Endodermal cell (in vitro differentiated cells): ENCODE measurements at regions not wholly inside any gene's neighbourhood (a gene's known extent, or its start where the extent isn't known, plus 50 kb on each side); places are given as distances from the start of the nearest gene placed in this dataset.

Experiments used
- DNase-seq: peaks from one replicate; pipeline ENCODE4 v3.0.0-alpha.2; 2017
- H3K27ac ChIP-seq: 2 replicates; pipeline ENCODE4 v1.5.1; 2013; ENCODE audit warnings: mild to moderate bottlenecking, low read depth, low read length, moderate library complexity
- H3K27me3 ChIP-seq: 2 replicates; pipeline ENCODE4 v1.6.1; 2013; ENCODE audit warnings: mild to moderate bottlenecking, low read length, moderate library complexity; ENCODE audit not compliant: insufficient read depth, control insufficient read depth, poor library complexity, severe bottlenecking
- H3K36me3 ChIP-seq: 2 replicates; pipeline ENCODE4 v1.7.0; 2013; ENCODE audit warnings: mild to moderate bottlenecking, low read length, moderate library complexity; ENCODE audit not compliant: control insufficient read depth, insufficient read depth
- H3K4me1 ChIP-seq: one replicate; pipeline ENCODE4 v1.7.0; 2013; ENCODE audit warnings: low read length; ENCODE audit not compliant: control insufficient read depth, insufficient read depth
- H3K4me3 ChIP-seq: 2 replicates; pipeline ENCODE4 v1.5.1; 2013; ENCODE audit warnings: mild to moderate bottlenecking, low read length, moderate library complexity
- H3K9ac ChIP-seq: 2 replicates; pipeline ENCODE4 v1.6.1; 2013; ENCODE audit warnings: mild to moderate bottlenecking, low read length, moderate library complexity; ENCODE audit not compliant: poor library complexity, severe bottlenecking; ENCODE audit errors: extremely low read depth
- H3K9me3 ChIP-seq: 2 replicates; pipeline ENCODE4 v1.6.1; 2013; ENCODE audit warnings: mild to moderate bottlenecking, low read length, moderate library complexity; ENCODE audit not compliant: control insufficient read depth
- H3K27ac Mint-ChIP-seq: 2 replicates; pipeline ENCODE4 v1.8.0; 2020; ENCODE audit warnings: mixed read lengths
- H3K27me3 Mint-ChIP-seq: 2 replicates; pipeline ENCODE4 v1.8.0; 2021; ENCODE audit warnings: mild to moderate bottlenecking, mixed read lengths; ENCODE audit not compliant: insufficient read depth
- H3K36me3 Mint-ChIP-seq: 2 replicates; pipeline ENCODE4 v1.8.0; 2020; ENCODE audit warnings: low read depth, mixed read lengths
- H3K4me1 Mint-ChIP-seq: 2 replicates; pipeline ENCODE4 v1.8.0; 2020; ENCODE audit warnings: mixed read lengths
- H3K4me3 Mint-ChIP-seq: 2 replicates; pipeline ENCODE4 v1.8.0; 2020; ENCODE audit warnings: mild to moderate bottlenecking, moderate library complexity, mixed read lengths
- H3K9me3 Mint-ChIP-seq: 2 replicates; pipeline ENCODE4 v1.8.0; 2020; ENCODE audit warnings: mild to moderate bottlenecking, mixed read lengths
- WGBS, 2 experiments: methylation state at CpG; one replicate each; pipeline versions ENCODE4 v1.1.5 to v1.1.7; 2013; ENCODE audit warnings: missing lambda C conversion rate in 2 of 2, mixed read lengths in 1 of 2; ENCODE audit not compliant: insufficient coverage in 1 of 2, insufficient read length in 1 of 2; 5-methylcytosine and 5-hydroxymethylcytosine counted together
- TF ChIP-seq, protein P1 (sequence below): fragments of 200-600 bp; sonication (generic); conservative IDR thresholded peaks from 2 replicates; pipeline ENCODE4 v1.5.0; 2021; ENCODE audit warnings: antibody characterized with exemption, mild to moderate bottlenecking

- H3K4me3 Mint-ChIP-seq, result no peak overlapping the region
Measured at GRCh38 chr2:144137272-144137671, 382.6 kb downstream of the ZEB2 start.

GRCh38 chr2:144136297-144137010 lies 383.5 kb downstream of the ZEB2 start:
- Mint-ChIP-seq H3K27ac (no peak overlapping the region), H3K9me3 (no peaks in the 10 kb centered on the region), H3K27me3 (peaks cover 54% of the 10 kb centered on the region), H3K4me1 (peaks cover 15% of the 10 kb centered on the region), H3K4me3 (no peak overlapping the region), H3K36me3 (peaks cover 2% of the 10 kb centered on the region)
- Histone ChIP-seq H3K36me3 (no peaks in the 10 kb centered on the region), H3K27ac (no peak overlapping the region), H3K4me3 (no peak overlapping the region), H3K9ac (no peak overlapping the region), H3K4me1 (no peaks in the 10 kb centered on the region), H3K9me3 (no peaks in the 10 kb centered on the region), H3K27me3 (peaks cover 14% of the 10 kb centered on the region)
- DNase-seq, result no peak
- TF ChIP-seq, protein P1, sequence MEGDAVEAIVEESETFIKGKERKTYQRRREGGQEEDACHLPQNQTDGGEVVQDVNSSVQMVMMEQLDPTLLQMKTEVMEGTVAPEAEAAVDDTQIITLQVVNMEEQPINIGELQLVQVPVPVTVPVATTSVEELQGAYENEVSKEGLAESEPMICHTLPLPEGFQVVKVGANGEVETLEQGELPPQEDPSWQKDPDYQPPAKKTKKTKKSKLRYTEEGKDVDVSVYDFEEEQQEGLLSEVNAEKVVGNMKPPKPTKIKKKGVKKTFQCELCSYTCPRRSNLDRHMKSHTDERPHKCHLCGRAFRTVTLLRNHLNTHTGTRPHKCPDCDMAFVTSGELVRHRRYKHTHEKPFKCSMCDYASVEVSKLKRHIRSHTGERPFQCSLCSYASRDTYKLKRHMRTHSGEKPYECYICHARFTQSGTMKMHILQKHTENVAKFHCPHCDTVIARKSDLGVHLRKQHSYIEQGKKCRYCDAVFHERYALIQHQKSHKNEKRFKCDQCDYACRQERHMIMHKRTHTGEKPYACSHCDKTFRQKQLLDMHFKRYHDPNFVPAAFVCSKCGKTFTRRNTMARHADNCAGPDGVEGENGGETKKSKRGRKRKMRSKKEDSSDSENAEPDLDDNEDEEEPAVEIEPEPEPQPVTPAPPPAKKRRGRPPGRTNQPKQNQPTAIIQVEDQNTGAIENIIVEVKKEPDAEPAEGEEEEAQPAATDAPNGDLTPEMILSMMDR, result no peak
- WGBS, 2 experiments, result 89 to 94% methylated on average over 3 to 4 of the region's 4 CpGs

More at GRCh38 chr2:144137272-144137671, 382.6 kb downstream of the ZEB2 start:
- no peak overlapping the region for H3K9ac ChIP-seq
- H3K36me3 ChIP-seq, result no peaks in the 10 kb centered on the region
- peaks cover 14% of the 10 kb centered on the region for H3K27me3 ChIP-seq
- no peak overlapping the region for H3K27ac Mint-ChIP-seq
- no peak overlapping the region for H3K27ac ChIP-seq
- peaks cover 2% of the 10 kb centered on the region for H3K36me3 Mint-ChIP-seq
- peaks cover 15% of the 10 kb centered on the region for H3K4me1 Mint-ChIP-seq
- no peak overlapping the region for H3K4me3 ChIP-seq
- TF ChIP-seq, protein P1, result no peak
- DNase-seq, result no peak
- no peaks in the 10 kb centered on the region for H3K4me1 ChIP-seq
- WGBS, 2 experiments, result 86% methylated on average over 1 of the region's 1 CpG; no CpG with 5 or more reads in 1 of the 2 experiments
- no peaks in the 10 kb centered on the region for H3K9me3 Mint-ChIP-seq
- peaks cover 48% of the 10 kb centered on the region for H3K27me3 Mint-ChIP-seq
- no peaks in the 10 kb centered on the region for H3K9me3 ChIP-seq

GRCh38 chr2:144133936-144134665 lies 385.8 kb downstream of the ZEB2 start:
- H3K27ac Mint-ChIP-seq, result no peak overlapping the region
- no peak for DNase-seq
- TF ChIP-seq, protein P1, result no peak
- H3K27me3 ChIP-seq, result peaks cover 14% of the 10 kb centered on the region
- H3K27me3 Mint-ChIP-seq, result peaks cover 61% of the 10 kb centered on the region
- H3K9me3 Mint-ChIP-seq, result no peaks in the 10 kb centered on the region
- H3K4me3 Mint-ChIP-seq, result no peak overlapping the region
- H3K36me3 ChIP-seq, result no peaks in the 10 kb centered on the region
- no peak overlapping the region for H3K9ac ChIP-seq
- no peaks in the 10 kb centered on the region for H3K9me3 ChIP-seq
- 46 to 59% methylated on average over 5 to 7 of the region's 7 CpGs for WGBS, 2 experiments
- no peak overlapping the region for H3K27ac ChIP-seq
- H3K4me1 Mint-ChIP-seq, result peaks cover 15% of the 10 kb centered on the region
- peaks cover 2% of the 10 kb centered on the region for H3K36me3 Mint-ChIP-seq
- H3K4me3 ChIP-seq, result no peak overlapping the region
- no peaks in the 10 kb centered on the region for H3K4me1 ChIP-seq
